22Rv1 (cell line): ENCODE measurements at regions not wholly inside any gene's neighbourhood (a gene's known extent, or its start where the extent isn't known, plus 50 kb on each side); places are given as distances from the start of the nearest gene placed in this dataset.

Experiments
- CTCF ChIP-seq: fragments of 450-650 bp; IDR thresholded peaks from 2 replicates; pipeline ENCODE4 v1.5.1; 2017; ENCODE audit warnings: mild to moderate bottlenecking
- ZFX ChIP-seq: fragments of 450-650 bp; IDR thresholded peaks from 2 replicates; pipeline ENCODE4 v1.6.1; 2017; ENCODE audit warnings: antibody characterized with exemption, borderline replicate concordance

GRCh38 chr4:112855058-112855457 lies 194.4 kb upstream of the ANK2 start:
- no peak for TF ChIP-seq CTCF
- TF ChIP-seq ZFX: no peak
